ENCODE measurements at regions not wholly inside any gene's neighbourhood (a gene's known extent, or its start where the extent isn't known, plus 50 kb on each side); places are given as distances from the start of the nearest gene placed in this dataset.

DNA sequence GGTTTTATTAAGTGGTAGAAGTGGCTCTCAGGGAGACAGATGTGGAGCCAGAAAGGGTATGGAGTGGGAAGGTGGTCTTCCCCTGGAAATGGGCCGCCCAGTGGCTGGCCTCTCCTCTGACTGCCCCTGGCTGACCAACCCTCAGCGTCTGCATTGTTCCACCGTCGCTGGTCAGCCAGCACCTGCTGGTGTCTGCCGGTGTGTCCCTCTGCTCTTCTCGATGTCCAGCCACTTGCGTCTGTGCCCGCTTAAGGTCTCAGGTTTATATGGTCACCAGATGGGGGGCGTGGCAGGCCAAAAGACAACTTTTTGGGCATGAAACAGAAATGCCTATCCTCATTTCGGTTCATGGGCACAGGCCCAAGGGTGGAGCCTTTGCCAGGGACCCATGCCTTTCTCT lies 1221.5 kb downstream of the JRKL start:
- Histone ChIP-seq H3K27ac (ENCODE audit: low read depth, low read length, poor library complexity, severe bottlenecking) (no peak overlapping the region), H3K9me3 (ENCODE audit: low read length) (no peaks in the 10 kb centered on the region), H3K4me1 (ENCODE audit: insufficient read depth, low read length, severe bottlenecking) (no peaks in the 10 kb centered on the region), H3F3A (ENCODE audit: insufficient read depth, low read length) (no peaks in the 10 kb centered on the region), H3K9ac (ENCODE audit: low read length) (no peak overlapping the region), H2AFZ (ENCODE audit: low read length) (no peak overlapping the region), H3K27me3 (ENCODE audit: insufficient read depth, low read length) (no peaks in the 10 kb centered on the region), H3K36me3 (ENCODE audit: insufficient read depth, low read length) (no peaks in the 10 kb centered on the region), H3K79me2 (ENCODE audit: insufficient read depth, low read length) (no peaks in the 10 kb centered on the region), H3K9me2 (ENCODE audit: low read depth, low read length) (no peaks in the 10 kb centered on the region), H4K20me1 (ENCODE audit: insufficient read depth, low read length) (no peaks in the 10 kb centered on the region), H3K4me3 (ENCODE audit: low read depth, low read length, poor library complexity, severe bottlenecking) (no peak overlapping the region), H3K4me2 (ENCODE audit: low read length) (no peak overlapping the region)
- TF ChIP-seq EZH2 (IDR thresholded peaks at IDR 0.05; ENCODE audit: borderline replicate concordance, low read length), result no peak
- no peak for TF ChIP-seq CTCF (IDR thresholded peaks at IDR 0.05; ENCODE audit: low read length)

GRCh38 chr11:97614606-97615005 lies 1224.8 kb downstream of the JRKL start:
- Histone ChIP-seq H3K27ac (ENCODE audit: low read depth, low read length, poor library complexity, severe bottlenecking) (no peak overlapping the region), H3K4me3 (ENCODE audit: low read depth, low read length, poor library complexity, severe bottlenecking) (no peak overlapping the region), H3F3A (ENCODE audit: insufficient read depth, low read length) (no peaks in the 10 kb centered on the region), H3K9me3 (ENCODE audit: low read length) (no peaks in the 10 kb centered on the region; the same call in 1 of the 2 replicates), H4K20me1 (ENCODE audit: insufficient read depth, low read length) (no peaks in the 10 kb centered on the region), H3K27me3 (ENCODE audit: insufficient read depth, low read length) (no peaks in the 10 kb centered on the region), H3K4me2 (ENCODE audit: low read length) (no peak overlapping the region), H3K4me1 (ENCODE audit: insufficient read depth, low read length, severe bottlenecking) (no peaks in the 10 kb centered on the region), H3K36me3 (ENCODE audit: insufficient read depth, low read length) (no peaks in the 10 kb centered on the region), H2AFZ (ENCODE audit: low read length) (no peak overlapping the region), H3K9ac (ENCODE audit: low read length) (no peak overlapping the region), H3K9me2 (ENCODE audit: low read depth, low read length) (no peaks in the 10 kb centered on the region), H3K79me2 (ENCODE audit: insufficient read depth, low read length) (no peaks in the 10 kb centered on the region)
- TF ChIP-seq CTCF (IDR thresholded peaks at IDR 0.05; ENCODE audit: low read length), result no peak
- no peak for TF ChIP-seq EZH2 (IDR thresholded peaks at IDR 0.05; ENCODE audit: borderline replicate concordance, low read length)

GRCh38 chr11:97615546-97615945 lies 1225.7 kb downstream of the JRKL start:
- no peaks in the 10 kb centered on the region for H3K9me2 ChIP-seq (ENCODE audit: low read depth, low read length)
- no peak overlapping the region for H3K9ac ChIP-seq (ENCODE audit: low read length)
- TF ChIP-seq CTCF (IDR thresholded peaks at IDR 0.05; ENCODE audit: low read length) (no peak), EZH2 (IDR thresholded peaks at IDR 0.05; ENCODE audit: borderline replicate concordance, low read length) (no peak)
- H3K27ac ChIP-seq (ENCODE audit: low read depth, low read length, poor library complexity, severe bottlenecking), result no peak overlapping the region
- no peaks in the 10 kb centered on the region for H3K36me3 ChIP-seq (ENCODE audit: insufficient read depth, low read length)
- no peak overlapping the region for H2AFZ ChIP-seq (ENCODE audit: low read length)
- H3K4me1 ChIP-seq (ENCODE audit: insufficient read depth, low read length, severe bottlenecking), result no peaks in the 10 kb centered on the region
- no peaks in the 10 kb centered on the region; the same call in 1 of the 2 replicates for H3K9me3 ChIP-seq (ENCODE audit: low read length)
- no peaks in the 10 kb centered on the region for H3F3A ChIP-seq (ENCODE audit: insufficient read depth, low read length)
- no peaks in the 10 kb centered on the region for H3K27me3 ChIP-seq (ENCODE audit: insufficient read depth, low read length)
- H3K4me3 ChIP-seq (ENCODE audit: low read depth, low read length, poor library complexity, severe bottlenecking), result no peak overlapping the region
- H3K79me2 ChIP-seq (ENCODE audit: insufficient read depth, low read length), result no peaks in the 10 kb centered on the region
- no peaks in the 10 kb centered on the region for H4K20me1 ChIP-seq (ENCODE audit: insufficient read depth, low read length)
- H3K4me2 ChIP-seq (ENCODE audit: low read length), result no peak overlapping the region
